Transverse colon (tissue), 4 donors: ENCODE measurements at regions not wholly inside any gene's neighbourhood (a gene's known extent, or its start where the extent isn't known, plus 50 kb on each side); places are given as distances from the start of the nearest gene placed in this dataset.
"Not testable (repeated sequence)": the region's sequence is repeated elsewhere in the genome, so short reads cannot be mapped to it uniquely, and the experiment has no call there.

Experiments
- DNase-seq: peaks from one replicate; pipeline ENCODE4 v3.0.0-alpha.2; 2019
- H3K27ac ChIP-seq, 4 donors: fragments of 200-600 bp; sonication (generic); 2 replicates each; pipeline ENCODE4 v1.5.1; 2016 to 2018; ENCODE audit warnings: inconsistent platforms in 4 of 4
- H3K27me3 ChIP-seq: fragments of 200-600 bp; sonication (generic); 2 replicates; pipeline ENCODE4 v1.5.1; 2017; ENCODE audit warnings: inconsistent platforms
- H3K36me3 ChIP-seq, 4 donors: fragments of 200-600 bp; sonication (generic); 2 replicates each; pipeline ENCODE4 v1.5.1; 2017 to 2019; ENCODE audit warnings: inconsistent platforms in 4 of 4
- H3K4me1 ChIP-seq, 4 donors: fragments of 200-600 bp; sonication (generic); 2 replicates each; pipeline ENCODE4 v1.5.1; 2017 to 2020; ENCODE audit warnings: inconsistent platforms in 4 of 4
- H3K4me3 ChIP-seq, 4 donors: fragments of 200-600 bp; sonication (generic); 1 replicate in 1 of 4; 2 replicates in 3 of 4; pipeline versions ENCODE4 v1.5.1 to v1.6.1; 2017 to 2019; ENCODE audit warnings: inconsistent platforms in 4 of 4
- H3K9me3 ChIP-seq, 2 donors: fragments of 200-600 bp; sonication (generic); 2 replicates each; pipeline ENCODE4 v1.5.1; 2017 to 2019; ENCODE audit warnings: inconsistent platforms in 2 of 2
- CTCF ChIP-seq, 5 experiments: fragments of 200-600 bp in 3 of 5; fragments of 450-650 bp in 2 of 5; sonication (generic) in 3 of 5; IDR thresholded peaks; 1 replicate in 2 of 5; 2 replicates in 3 of 5; pipeline ENCODE4 v1.5.1; 2016 to 2017; ENCODE audit warnings: antibody characterized with exemption in 5 of 5, inconsistent platforms in 3 of 5, mild to moderate bottlenecking in 2 of 5, moderate library complexity in 1 of 5
- EP300 ChIP-seq: sonication (generic); formaldehyde crosslinking; IDR thresholded peaks from one replicate; pipeline ENCODE4 v1.6.1; 2017; ENCODE audit warnings: antibody characterized with exemption, low read depth
- POLR2A ChIP-seq: fragments of 450-650 bp; IDR thresholded peaks from one replicate; pipeline ENCODE4 v1.6.1; 2016; ENCODE audit warnings: antibody characterized with exemption, mild to moderate bottlenecking, moderate library complexity
- POLR2AphosphoS5 ChIP-seq, 3 donors: sonication (generic); formaldehyde crosslinking; IDR thresholded peaks; one replicate each; pipeline ENCODE4 v1.6.1; 2016; ENCODE audit warnings: antibody characterized with exemption in 3 of 3
- WGBS, 2 donors: methylation state at CpG; one replicate each; pipeline ENCODE4 v1.1.5; 2018; ENCODE audit warnings: low coverage in 1 of 2; 5-methylcytosine and 5-hydroxymethylcytosine counted together
- in situ Hi-C, 4 donors: fragments of 200-750 bp; cut with MboI; loops; one replicate each; pipeline versions ENCODE4 v1.15.0 to v1.15.1; 2017; ENCODE audit warnings: low sequenced_read_pairs in 3 of 4, low pct_ligation_motif_present in 1 of 4, low pct_unique_long_range_greater_than_20kb in 1 of 4
- intact Hi-C: fragments of 100-400 bp; cut with DNase I; formaldehyde crosslinking; loops from one replicate; pipeline ENCODE4 v1.15.1; 2023; ENCODE audit warnings: low total_unique reads

- in situ Hi-C loops, result no loop called here
- H3K36me3 ChIP-seq, result no peaks in the 10 kb centered on the region
- 13 to 35% methylated on average over 1 of the region's 1 CpG for WGBS, 2 donors
- TF ChIP-seq POLR2A (no peak), EP300 (no peak), CTCF (IDR thresholded peaks at IDR 0.05) (no peak), POLR2AphosphoS5 (IDR thresholded peaks at IDR 0.05) (no peak)
- H3K4me3 ChIP-seq, result no peak overlapping the region
- no peaks in the 10 kb centered on the region for H3K27me3 ChIP-seq
- H3K4me1 ChIP-seq, result no peaks in the 10 kb centered on the region
- no peak for DNase-seq
- H3K9me3 ChIP-seq, result no peaks in the 10 kb centered on the region
- no peak overlapping the region for H3K27ac ChIP-seq
- intact Hi-C loops, result no loop called here
Measured at GRCh38 chr4:32930700-32931099, 2210.5 kb downstream of the PCDH7 start.

- Histone ChIP-seq H3K4me3 (no peak overlapping the region), H3K36me3 (no peaks in the 10 kb centered on the region), H3K27ac (no peak overlapping the region), H3K27me3 (no peaks in the 10 kb centered on the region), H3K4me1 (no peaks in the 10 kb centered on the region), H3K9me3 (no peaks in the 10 kb centered on the region)
- intact Hi-C loops (no loop called here), in situ Hi-C loops (no loop called here)
- TF ChIP-seq EP300, result no peak
- TF ChIP-seq POLR2A, result no peak
- no peak for TF ChIP-seq CTCF (IDR thresholded peaks at IDR 0.05)
- TF ChIP-seq POLR2AphosphoS5 (IDR thresholded peaks at IDR 0.05), result no peak
- DNase-seq, result no peak
- WGBS, 2 donors, result 34 to 42% methylated on average over 3 of the region's 3 CpGs
Measured at GRCh38 chr4:32931475-32931874, 2211.3 kb downstream of the PCDH7 start.

- intact Hi-C loops (no loop called here), in situ Hi-C loops (no loop called here)
- no peak overlapping the region for H3K4me3 ChIP-seq
- no peaks in the 10 kb centered on the region for H3K36me3 ChIP-seq
- TF ChIP-seq CTCF (IDR thresholded peaks at IDR 0.05), result no peak
- TF ChIP-seq POLR2A, result no peak
- TF ChIP-seq EP300, result no peak
- no peak for TF ChIP-seq POLR2AphosphoS5 (IDR thresholded peaks at IDR 0.05)
- no peaks in the 10 kb centered on the region for H3K9me3 ChIP-seq
- H3K27ac ChIP-seq, result no peak overlapping the region
- no peaks in the 10 kb centered on the region for H3K4me1 ChIP-seq
- no peak for DNase-seq
- H3K27me3 ChIP-seq, result no peaks in the 10 kb centered on the region
Measured at GRCh38 chr4:32932156-32932555, 2212.0 kb downstream of the PCDH7 start.

GRCh38 chr4:32939222-32939621, 2219.1 kb downstream of the PCDH7 start:
- H3K4me3 ChIP-seq, in situ Hi-C loops, H3K27me3 ChIP-seq, H3K27ac ChIP-seq, H3K9me3 ChIP-seq, DNase-seq, H3K4me1 ChIP-seq, intact Hi-C loops, H3K36me3 ChIP-seq: not testable (repeated sequence)

- no peaks in the 10 kb centered on the region for H3K9me3 ChIP-seq
- no peak for TF ChIP-seq POLR2AphosphoS5 (IDR thresholded peaks at IDR 0.05)
- TF ChIP-seq EP300, result no peak
- no peak for TF ChIP-seq POLR2A
- H3K27me3 ChIP-seq, result no peaks in the 10 kb centered on the region
- H3K36me3 ChIP-seq, result no peaks in the 10 kb centered on the region
- intact Hi-C loops (no loop called here), in situ Hi-C loops (no loop called here)
- no peak overlapping the region for H3K27ac ChIP-seq
- H3K4me3 ChIP-seq, result no peak overlapping the region
- WGBS, 2 donors, result 86 to 87% methylated on average over 3 of the region's 3 CpGs
- DNase-seq, result no peak
- H3K4me1 ChIP-seq, result no peaks in the 10 kb centered on the region
Measured at GRCh38 chr4:32950866-32951265, 2230.7 kb downstream of the PCDH7 start.
